Endodermal cell (in vitro differentiated cells): ENCODE measurements at regions not wholly inside any gene's neighbourhood (a gene's known extent, or its start where the extent isn't known, plus 50 kb on each side); places are given as distances from the start of the nearest gene placed in this dataset.
A peak's percentile ranks its signal among the peaks of the same experiment; 100 is the strongest.
"Not testable (repeated sequence)": the region's sequence is repeated elsewhere in the genome, so short reads cannot be mapped to it uniquely, and the experiment has no call there.

Experiments used
- DNase-seq: peaks from one replicate; pipeline ENCODE4 v3.0.0-alpha.2; 2017
- H3K27ac ChIP-seq: 2 replicates; pipeline ENCODE4 v1.5.1; 2013; ENCODE audit warnings: mild to moderate bottlenecking, low read depth, low read length, moderate library complexity
- H3K27me3 ChIP-seq: 2 replicates; pipeline ENCODE4 v1.6.1; 2013; ENCODE audit warnings: mild to moderate bottlenecking, low read length, moderate library complexity; ENCODE audit not compliant: insufficient read depth, control insufficient read depth, poor library complexity, severe bottlenecking
- H3K36me3 ChIP-seq: 2 replicates; pipeline ENCODE4 v1.7.0; 2013; ENCODE audit warnings: mild to moderate bottlenecking, low read length, moderate library complexity; ENCODE audit not compliant: control insufficient read depth, insufficient read depth
- H3K4me1 ChIP-seq: one replicate; pipeline ENCODE4 v1.7.0; 2013; ENCODE audit warnings: low read length; ENCODE audit not compliant: control insufficient read depth, insufficient read depth
- H3K4me3 ChIP-seq: 2 replicates; pipeline ENCODE4 v1.5.1; 2013; ENCODE audit warnings: mild to moderate bottlenecking, low read length, moderate library complexity
- H3K9ac ChIP-seq: 2 replicates; pipeline ENCODE4 v1.6.1; 2013; ENCODE audit warnings: mild to moderate bottlenecking, low read length, moderate library complexity; ENCODE audit not compliant: poor library complexity, severe bottlenecking; ENCODE audit errors: extremely low read depth
- H3K9me3 ChIP-seq: 2 replicates; pipeline ENCODE4 v1.6.1; 2013; ENCODE audit warnings: mild to moderate bottlenecking, low read length, moderate library complexity; ENCODE audit not compliant: control insufficient read depth
- H3K27ac Mint-ChIP-seq: 2 replicates; pipeline ENCODE4 v1.8.0; 2020; ENCODE audit warnings: mixed read lengths
- H3K27me3 Mint-ChIP-seq: 2 replicates; pipeline ENCODE4 v1.8.0; 2021; ENCODE audit warnings: mild to moderate bottlenecking, mixed read lengths; ENCODE audit not compliant: insufficient read depth
- H3K36me3 Mint-ChIP-seq: 2 replicates; pipeline ENCODE4 v1.8.0; 2020; ENCODE audit warnings: low read depth, mixed read lengths
- H3K4me1 Mint-ChIP-seq: 2 replicates; pipeline ENCODE4 v1.8.0; 2020; ENCODE audit warnings: mixed read lengths
- H3K4me3 Mint-ChIP-seq: 2 replicates; pipeline ENCODE4 v1.8.0; 2020; ENCODE audit warnings: mild to moderate bottlenecking, moderate library complexity, mixed read lengths
- H3K9me3 Mint-ChIP-seq: 2 replicates; pipeline ENCODE4 v1.8.0; 2020; ENCODE audit warnings: mild to moderate bottlenecking, mixed read lengths
- WGBS, 2 experiments: methylation state at CpG; one replicate each; pipeline versions ENCODE4 v1.1.5 to v1.1.7; 2013; ENCODE audit warnings: missing lambda C conversion rate in 2 of 2, mixed read lengths in 1 of 2; ENCODE audit not compliant: insufficient coverage in 1 of 2, insufficient read length in 1 of 2; 5-methylcytosine and 5-hydroxymethylcytosine counted together
- TF ChIP-seq, protein P1 (sequence below): fragments of 200-600 bp; sonication (generic); conservative IDR thresholded peaks from 2 replicates; pipeline ENCODE4 v1.5.0; 2021; ENCODE audit warnings: antibody characterized with exemption, mild to moderate bottlenecking

DNA sequence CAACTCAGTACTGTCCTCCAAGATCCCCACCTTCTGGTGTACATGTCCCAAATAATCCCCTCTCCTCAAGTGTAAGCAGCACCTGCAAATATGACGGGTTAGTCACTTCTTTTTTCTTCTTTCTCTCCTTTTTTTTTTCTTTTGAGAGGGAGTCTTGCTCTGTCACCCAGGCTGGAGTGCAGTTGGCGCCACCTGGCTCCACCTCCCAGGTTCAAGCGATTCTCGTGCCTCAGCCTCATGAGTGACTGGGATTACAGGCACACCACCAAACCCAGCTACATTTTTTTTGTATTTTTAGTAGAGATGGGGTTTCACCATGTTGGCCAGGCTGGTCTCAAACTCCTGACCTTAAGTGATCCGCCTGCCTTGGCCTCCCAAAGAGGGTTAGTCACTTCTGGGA lies 123.8 kb upstream of the PALS2 start:
- not testable (repeated sequence) for H3K36me3 ChIP-seq, H3K4me1 Mint-ChIP-seq, H3K27me3 ChIP-seq, DNase-seq, H3K36me3 Mint-ChIP-seq, H3K27ac Mint-ChIP-seq, H3K9me3 ChIP-seq, H3K9ac ChIP-seq, H3K4me3 Mint-ChIP-seq, H3K4me1 ChIP-seq, H3K4me3 ChIP-seq, H3K27ac ChIP-seq, H3K9me3 Mint-ChIP-seq
- TF ChIP-seq, protein P1, sequence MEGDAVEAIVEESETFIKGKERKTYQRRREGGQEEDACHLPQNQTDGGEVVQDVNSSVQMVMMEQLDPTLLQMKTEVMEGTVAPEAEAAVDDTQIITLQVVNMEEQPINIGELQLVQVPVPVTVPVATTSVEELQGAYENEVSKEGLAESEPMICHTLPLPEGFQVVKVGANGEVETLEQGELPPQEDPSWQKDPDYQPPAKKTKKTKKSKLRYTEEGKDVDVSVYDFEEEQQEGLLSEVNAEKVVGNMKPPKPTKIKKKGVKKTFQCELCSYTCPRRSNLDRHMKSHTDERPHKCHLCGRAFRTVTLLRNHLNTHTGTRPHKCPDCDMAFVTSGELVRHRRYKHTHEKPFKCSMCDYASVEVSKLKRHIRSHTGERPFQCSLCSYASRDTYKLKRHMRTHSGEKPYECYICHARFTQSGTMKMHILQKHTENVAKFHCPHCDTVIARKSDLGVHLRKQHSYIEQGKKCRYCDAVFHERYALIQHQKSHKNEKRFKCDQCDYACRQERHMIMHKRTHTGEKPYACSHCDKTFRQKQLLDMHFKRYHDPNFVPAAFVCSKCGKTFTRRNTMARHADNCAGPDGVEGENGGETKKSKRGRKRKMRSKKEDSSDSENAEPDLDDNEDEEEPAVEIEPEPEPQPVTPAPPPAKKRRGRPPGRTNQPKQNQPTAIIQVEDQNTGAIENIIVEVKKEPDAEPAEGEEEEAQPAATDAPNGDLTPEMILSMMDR: peak; percentile 22
- 71 to 91% methylated on average over 1 to 5 of the region's 5 CpGs for WGBS, 2 experiments
- peaks cover 34% of the 10 kb centered on the region for H3K27me3 Mint-ChIP-seq

DNA sequence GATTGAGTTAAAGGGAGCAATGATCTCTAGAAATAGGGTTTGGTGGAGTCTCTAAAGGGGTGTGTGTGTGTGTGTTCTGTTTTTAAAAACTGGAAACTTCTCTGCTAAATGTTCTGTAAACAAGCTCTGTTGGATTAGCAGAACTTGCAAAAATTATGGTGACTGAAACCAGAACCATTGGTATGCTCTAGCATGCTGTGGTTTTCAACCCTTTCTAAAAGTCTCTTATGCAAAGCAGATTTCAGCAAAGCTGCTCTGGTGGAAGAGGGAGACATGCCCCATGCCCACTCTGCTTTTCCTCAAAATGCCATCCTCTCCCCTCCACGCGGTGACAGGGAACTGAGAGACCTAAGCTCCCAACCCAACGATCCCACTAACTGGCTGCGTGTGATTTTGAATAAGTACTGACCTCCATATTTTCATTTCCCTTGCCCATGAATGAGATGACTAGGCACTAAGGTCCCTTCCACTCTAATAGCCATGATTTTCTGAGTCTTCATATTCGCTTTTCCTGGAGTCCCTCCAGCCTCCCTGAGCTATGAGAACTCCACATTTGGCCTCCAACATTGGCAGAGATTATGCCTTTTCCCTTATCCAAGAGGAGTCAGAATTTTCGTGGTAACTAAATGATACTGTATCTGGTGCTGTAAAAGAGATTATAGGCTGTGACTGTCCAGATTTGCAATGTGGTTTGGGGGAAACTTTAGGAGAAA lies 117.3 kb upstream of the PALS2 start:
- Mint-ChIP-seq H3K9me3 (no peaks in the 10 kb centered on the region), H3K4me3 (no peak overlapping the region), H3K4me1 (peaks cover 18% of the 10 kb centered on the region), H3K27ac (no peak overlapping the region), H3K27me3 (peaks cover 23% of the 10 kb centered on the region), H3K36me3 (no peaks in the 10 kb centered on the region)
- Histone ChIP-seq H3K9ac (no peak overlapping the region), H3K4me1 (no peaks in the 10 kb centered on the region), H3K9me3 (no peaks in the 10 kb centered on the region), H3K27me3 (no peaks in the 10 kb centered on the region), H3K36me3 (no peaks in the 10 kb centered on the region), H3K4me3 (no peak overlapping the region), H3K27ac (no peak overlapping the region)
- no peak for DNase-seq
- TF ChIP-seq, protein P1: no peak
- WGBS, 2 experiments: 86 to 91% methylated on average over 4 to 6 of the region's 6 CpGs

DNA sequence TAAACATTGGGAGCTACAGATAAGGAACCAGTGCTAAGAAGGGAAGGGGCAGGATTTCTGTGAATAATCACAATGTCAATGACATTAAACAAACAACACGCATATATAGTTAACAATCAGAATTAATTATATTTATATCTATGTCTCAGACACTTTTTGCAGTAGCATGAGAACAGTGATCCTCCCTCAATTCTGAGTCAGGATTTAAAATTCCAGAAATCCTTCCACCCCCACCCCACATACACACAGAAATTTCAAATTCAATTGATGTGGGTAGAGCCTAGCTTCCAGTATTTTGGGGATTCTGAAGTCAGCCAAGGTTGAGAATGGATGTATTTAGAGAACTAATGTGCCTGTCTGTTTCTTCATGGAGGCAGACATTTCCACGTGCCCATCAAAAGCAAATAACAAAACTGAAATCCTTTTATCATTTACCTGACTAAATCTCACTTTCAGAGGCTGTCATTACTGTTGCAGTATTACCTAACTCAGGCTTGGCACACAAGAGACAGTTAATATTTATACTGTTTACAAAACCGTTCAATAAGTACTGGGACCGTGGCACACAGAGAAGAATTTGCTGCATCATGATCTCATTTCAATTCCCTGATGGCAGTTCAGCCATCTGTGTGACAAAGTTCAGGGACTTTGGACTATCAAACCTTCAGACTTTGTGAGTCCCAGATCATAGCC lies 116.6 kb upstream of the PALS2 start:
- no peaks in the 10 kb centered on the region for H3K36me3 Mint-ChIP-seq
- H3K36me3 ChIP-seq: no peaks in the 10 kb centered on the region
- no peak for DNase-seq
- H3K4me1 ChIP-seq: no peaks in the 10 kb centered on the region
- no peaks in the 10 kb centered on the region for H3K9me3 ChIP-seq
- 91 to 93% methylated on average over 3 of the region's 4 CpGs for WGBS, 2 experiments
- H3K9ac ChIP-seq: no peak overlapping the region
- H3K27me3 ChIP-seq: no peaks in the 10 kb centered on the region
- no peaks in the 10 kb centered on the region for H3K9me3 Mint-ChIP-seq
- H3K27ac ChIP-seq: no peak overlapping the region
- TF ChIP-seq, protein P1: no peak
- H3K27ac Mint-ChIP-seq: no peak overlapping the region
- no peak overlapping the region for H3K4me3 Mint-ChIP-seq
- H3K4me1 Mint-ChIP-seq: peaks cover 18% of the 10 kb centered on the region
- H3K4me3 ChIP-seq: no peak overlapping the region
- peaks cover 19% of the 10 kb centered on the region for H3K27me3 Mint-ChIP-seq
